ENCODE measurements at regions not wholly inside any gene's neighbourhood (a gene's known extent, or its start where the extent isn't known, plus 50 kb on each side); places are given as distances from the start of the nearest gene placed in this dataset.

GRCh38 chr17:53979991-53980390, 157.3 kb downstream of the KIF2B start:
- no peak for TF ChIP-seq CTCF (optimal IDR thresholded peaks at IDR 0.05 in 1 of 3, IDR thresholded peaks at IDR 0.05 in 1 of 3, conservative IDR thresholded peaks at IDR 0.05 in 1 of 3; ENCODE audit: extremely low read depth in 1 of 3, insufficient read depth in 2 of 3, low read length in 3 of 3)
- no peak for TF ChIP-seq EZH2 (IDR thresholded peaks at IDR 0.05; ENCODE audit: low read length)
